ENCODE measurements at regions not wholly inside any gene's neighbourhood (a gene's known extent, or its start where the extent isn't known, plus 50 kb on each side); places are given as distances from the start of the nearest gene placed in this dataset.

GRCh38 chr2:64769392-64770044 is 115.8 kb upstream of the SERTAD2 start:
- H3K27ac ChIP-seq (ENCODE audit: low read length), result no peak overlapping the region
- no peak overlapping the region for H3K9ac ChIP-seq (ENCODE audit: low read length)
- no peaks in the 10 kb centered on the region for H3K9me3 ChIP-seq (replicated peaks; ENCODE audit: insufficient read depth, low read length)
- no peaks in the 10 kb centered on the region for H3K79me2 ChIP-seq (ENCODE audit: low read length)
- H2AFZ ChIP-seq (ENCODE audit: low read length), result no peak overlapping the region
- H4K20me1 ChIP-seq (ENCODE audit: insufficient read depth, low read length), result no peaks in the 10 kb centered on the region
- H3K4me2 ChIP-seq (ENCODE audit: low read depth, low read length), result no peak overlapping the region
- H3K4me1 ChIP-seq (ENCODE audit: low read length), result peaks cover 16% of the 10 kb centered on the region
- no peaks in the 10 kb centered on the region for H3K9me2 ChIP-seq (replicated peaks; ENCODE audit: insufficient read depth, low read length)
- H3K4me3 ChIP-seq (ENCODE audit: low read length), result no peak overlapping the region
- no peaks in the 10 kb centered on the region for H3K36me3 ChIP-seq (replicated peaks; ENCODE audit: insufficient read depth, low read length)
- no peak for DNase-seq
- TF ChIP-seq EZH2phosphoT487 (IDR thresholded peaks at IDR 0.05; ENCODE audit: low read length), result no peak
- TF ChIP-seq CTCF (IDR thresholded peaks at IDR 0.05; ENCODE audit: low read length), result no peak
- no peak for TF ChIP-seq EZH2 (optimal IDR thresholded peaks at IDR 0.05; ENCODE audit: low read depth, low read length)
- peaks cover 22% of the 10 kb centered on the region for H3F3A ChIP-seq (ENCODE audit: insufficient read depth, low read length)
- no peaks in the 10 kb centered on the region for H3K27me3 ChIP-seq (replicated peaks; ENCODE audit: insufficient read depth, low read length)

- Histone ChIP-seq H4K20me1 (ENCODE audit: insufficient read depth, low read length) (no peaks in the 10 kb centered on the region), H3K4me1 (ENCODE audit: low read length) (peaks cover 16% of the 10 kb centered on the region), H3K4me2 (ENCODE audit: low read depth, low read length) (no peak overlapping the region), H3K27me3 (replicated peaks; ENCODE audit: insufficient read depth, low read length) (no peaks in the 10 kb centered on the region), H2AFZ (ENCODE audit: low read length) (no peak overlapping the region), H3K9me3 (replicated peaks; ENCODE audit: insufficient read depth, low read length) (no peaks in the 10 kb centered on the region), H3K9me2 (replicated peaks; ENCODE audit: insufficient read depth, low read length) (no peaks in the 10 kb centered on the region), H3F3A (ENCODE audit: insufficient read depth, low read length) (peaks cover 22% of the 10 kb centered on the region), H3K36me3 (replicated peaks; ENCODE audit: insufficient read depth, low read length) (no peaks in the 10 kb centered on the region), H3K9ac (ENCODE audit: low read length) (no peak overlapping the region), H3K4me3 (ENCODE audit: low read length) (no peak overlapping the region), H3K27ac (ENCODE audit: low read length) (no peak overlapping the region), H3K79me2 (ENCODE audit: low read length) (no peaks in the 10 kb centered on the region)
- no peak for TF ChIP-seq EZH2 (optimal IDR thresholded peaks at IDR 0.05; ENCODE audit: low read depth, low read length)
- TF ChIP-seq EZH2phosphoT487 (IDR thresholded peaks at IDR 0.05; ENCODE audit: low read length), result no peak
- no peak for TF ChIP-seq CTCF (IDR thresholded peaks at IDR 0.05; ENCODE audit: low read length)
- DNase-seq, result no peak
Observed at GRCh38 chr2:64770137-64770780, 116.5 kb upstream of the SERTAD2 start.

- Histone ChIP-seq H3K4me2 (ENCODE audit: low read depth, low read length) (no peak overlapping the region), H2AFZ (ENCODE audit: low read length) (no peak overlapping the region)
Observed at GRCh38 chr2:64770781-64771334, 117.1 kb upstream of the SERTAD2 start.

More at GRCh38 chr2:64770781-64771334, 117.1 kb upstream of the SERTAD2 start:
- Histone ChIP-seq H3K4me3 (ENCODE audit: low read length) (no peak overlapping the region), H3K9ac (ENCODE audit: low read length) (no peak overlapping the region), H3K27me3 (replicated peaks; ENCODE audit: insufficient read depth, low read length) (no peaks in the 10 kb centered on the region), H3K79me2 (ENCODE audit: low read length) (no peaks in the 10 kb centered on the region), H3K27ac (ENCODE audit: low read length) (no peak overlapping the region), H3K4me1 (ENCODE audit: low read length) (peaks cover 15% of the 10 kb centered on the region), H3F3A (ENCODE audit: insufficient read depth, low read length) (peaks cover 22% of the 10 kb centered on the region), H3K9me3 (replicated peaks; ENCODE audit: insufficient read depth, low read length) (no peaks in the 10 kb centered on the region), H4K20me1 (ENCODE audit: insufficient read depth, low read length) (no peaks in the 10 kb centered on the region), H3K36me3 (replicated peaks; ENCODE audit: insufficient read depth, low read length) (no peaks in the 10 kb centered on the region), H3K9me2 (replicated peaks; ENCODE audit: insufficient read depth, low read length) (no peaks in the 10 kb centered on the region)
- no peak for DNase-seq
- no peak for TF ChIP-seq EZH2phosphoT487 (IDR thresholded peaks at IDR 0.05; ENCODE audit: low read length)
- no peak for TF ChIP-seq CTCF (IDR thresholded peaks at IDR 0.05; ENCODE audit: low read length)
- TF ChIP-seq EZH2 (optimal IDR thresholded peaks at IDR 0.05; ENCODE audit: low read depth, low read length), result no peak

All from MM.1S (cell line).